ENCODE measurements at regions not wholly inside any gene's neighbourhood (a gene's known extent, or its start where the extent isn't known, plus 50 kb on each side); places are given as distances from the start of the nearest gene placed in this dataset.

DNA sequence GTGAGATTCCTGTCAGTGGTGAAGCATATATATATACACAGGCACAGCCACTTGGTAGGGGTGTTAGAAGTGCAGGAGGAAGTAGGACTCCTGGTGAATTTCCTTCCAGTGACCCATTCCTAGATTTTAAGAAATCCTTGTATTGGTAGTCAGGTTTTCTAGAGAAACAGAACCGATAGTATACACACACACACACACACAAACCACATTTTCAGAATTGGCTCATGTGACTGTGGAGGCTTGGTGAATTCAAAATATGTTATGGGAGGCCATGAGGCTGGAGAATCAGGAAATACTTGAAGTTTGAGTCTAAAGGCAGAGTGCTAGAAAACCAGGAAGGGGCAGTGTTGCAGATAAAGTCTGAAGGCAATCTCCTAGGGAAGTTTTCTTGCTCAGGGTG, 114.2 kb downstream of the FCRL5 start:
- no peak for DNase-seq (ENCODE audit: low spot score)
- Histone ChIP-seq H3K27ac (ENCODE audit: low read depth, low read length, poor library complexity, severe bottlenecking) (no peak overlapping the region), H3K9me3 (ENCODE audit: low read depth, low read length, poor library complexity, severe bottlenecking) (no peaks in the 10 kb centered on the region), H3K36me3 (ENCODE audit: insufficient read depth, low read length, poor library complexity, severe bottlenecking) (no peaks in the 10 kb centered on the region), H3K27me3 (replicated peaks; ENCODE audit: insufficient read depth, low read depth, low read length, poor library complexity) (peaks cover 12% of the 10 kb centered on the region), H3K4me1 (ENCODE audit: insufficient read depth, low read length, poor library complexity, severe bottlenecking) (peaks cover 5% of the 10 kb centered on the region), H3K4me3 (ENCODE audit: low read depth, low read length, poor library complexity, severe bottlenecking) (no peak overlapping the region)
- intact Hi-C loops (cut with micrococcal nuclease; ENCODE audit: unreplicated experiment) = no loop called here
- no TSS peak for BruUV-seq (replicated peaks)
- ChIA-PET CTCF (no interaction called here), POLR2A (ENCODE audit: low non-redundant PET) (no interaction called here)
- TF ChIP-seq EZH2 (IDR thresholded peaks at IDR 0.05; ENCODE audit: borderline replicate concordance, low read depth, low read length, poor library complexity, severe bottlenecking) = no peak
- TF ChIP-seq CTCF (conservative IDR thresholded peaks at IDR 0.05; ENCODE audit: low read depth, low read length) = no peak

DNA sequence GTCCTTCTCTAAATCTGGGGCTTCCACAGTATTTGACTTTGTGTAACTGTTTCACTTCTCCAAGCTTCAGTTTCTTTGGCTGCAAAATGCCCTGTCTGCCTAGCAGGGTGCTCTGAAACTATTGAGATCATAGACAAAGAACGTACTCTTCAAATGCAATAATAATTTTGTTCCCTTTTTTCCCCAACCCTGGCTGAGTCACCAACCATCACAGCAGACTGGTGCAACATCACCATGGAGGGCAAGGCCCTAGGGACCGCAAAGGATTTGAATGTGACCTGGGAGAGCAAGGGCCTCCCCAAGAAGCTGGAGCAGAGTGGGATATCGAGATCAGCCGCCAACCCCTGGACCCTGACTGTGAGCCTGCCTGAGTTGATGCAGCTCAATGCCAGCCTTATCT, 115.0 kb downstream of the FCRL5 start:
- ChIA-PET CTCF (no interaction called here), POLR2A (ENCODE audit: low non-redundant PET) (no interaction called here)
- Histone ChIP-seq H3K27ac (ENCODE audit: low read depth, low read length, poor library complexity, severe bottlenecking) (no peak overlapping the region), H3K36me3 (ENCODE audit: insufficient read depth, low read length, poor library complexity, severe bottlenecking) (no peaks in the 10 kb centered on the region), H3K27me3 (replicated peaks; ENCODE audit: insufficient read depth, low read depth, low read length, poor library complexity) (peaks cover 20% of the 10 kb centered on the region), H3K4me3 (ENCODE audit: low read depth, low read length, poor library complexity, severe bottlenecking) (no peak overlapping the region), H3K9me3 (ENCODE audit: low read depth, low read length, poor library complexity, severe bottlenecking) (no peaks in the 10 kb centered on the region), H3K4me1 (ENCODE audit: insufficient read depth, low read length, poor library complexity, severe bottlenecking) (peaks cover 5% of the 10 kb centered on the region)
- TF ChIP-seq CTCF (conservative IDR thresholded peaks at IDR 0.05; ENCODE audit: low read depth, low read length) (no peak), EZH2 (IDR thresholded peaks at IDR 0.05; ENCODE audit: borderline replicate concordance, low read depth, low read length, poor library complexity, severe bottlenecking) (no peak)
- no peak for DNase-seq (ENCODE audit: low spot score)
- intact Hi-C loops (cut with micrococcal nuclease; ENCODE audit: unreplicated experiment) = no loop called here
- no TSS peak for BruUV-seq (replicated peaks)

- no TSS peak for BruUV-seq (replicated peaks)
- POLR2A ChIA-PET (ENCODE audit: low non-redundant PET) = no interaction called here
- Histone ChIP-seq H3K27ac (ENCODE audit: low read depth, low read length, poor library complexity, severe bottlenecking) (no peak overlapping the region), H3K27me3 (replicated peaks; ENCODE audit: insufficient read depth, low read depth, low read length, poor library complexity) (peaks cover 33% of the 10 kb centered on the region), H3K9me3 (ENCODE audit: low read depth, low read length, poor library complexity, severe bottlenecking) (no peaks in the 10 kb centered on the region), H3K4me1 (ENCODE audit: insufficient read depth, low read length, poor library complexity, severe bottlenecking) (no peaks in the 10 kb centered on the region), H3K36me3 (ENCODE audit: insufficient read depth, low read length, poor library complexity, severe bottlenecking) (no peaks in the 10 kb centered on the region), H3K4me3 (ENCODE audit: low read depth, low read length, poor library complexity, severe bottlenecking) (no peak overlapping the region)
- CTCF ChIA-PET = no interaction called here
- TF ChIP-seq CTCF (conservative IDR thresholded peaks at IDR 0.05; ENCODE audit: low read depth, low read length) = no peak
- no peak for TF ChIP-seq EZH2 (IDR thresholded peaks at IDR 0.05; ENCODE audit: borderline replicate concordance, low read depth, low read length, poor library complexity, severe bottlenecking)
- intact Hi-C loops (cut with micrococcal nuclease; ENCODE audit: unreplicated experiment) = no loop called here
- no peak for DNase-seq (ENCODE audit: low spot score)
These were observed 120.6 kb downstream of the FCRL5 start for GRCh38 chr1:157431751-157432150.
